GM23338 (cell line): ENCODE measurements at regions not wholly inside any gene's neighbourhood (a gene's known extent, or its start where the extent isn't known, plus 50 kb on each side); places are given as distances from the start of the nearest gene placed in this dataset.

Source experiments
- ATAC-seq: fragments of 200-7000 bp; cut with Tn5 transposase; 3 replicates; pipeline ENCODE4 v1.9.1; 2020
- DNase-seq: peaks from one replicate; pipeline ENCODE4 v3.0.0-alpha.2; 2015; ENCODE audit warnings: low spot score
- H2AFZ ChIP-seq: fragments of 200-600 bp; sonication (generic); 2 replicates; pipeline ENCODE4 v1.8.0; 2016; ENCODE audit warnings: antibody characterized with exemption, mild to moderate bottlenecking, moderate library complexity
- H3F3A ChIP-seq: fragments of 200-600 bp; sonication (generic); replicated peaks from 2 replicates; pipeline ENCODE4 v1.8.0; 2017; ENCODE audit warnings: antibody characterized with exemption, mixed run types, low read depth
- H3K27ac ChIP-seq: fragments of 200-600 bp; sonication (generic); 2 replicates; pipeline ENCODE4 v1.6.1; 2016; ENCODE audit warnings: low read depth
- H3K27me3 ChIP-seq: fragments of 200-600 bp; sonication (generic); 2 replicates; pipeline ENCODE4 v1.8.0; 2016; ENCODE audit warnings: mild to moderate bottlenecking, mixed run types, moderate library complexity; ENCODE audit not compliant: insufficient read depth
- H3K36me3 ChIP-seq: fragments of 200-600 bp; sonication (generic); 2 replicates; pipeline ENCODE4 v1.8.0; 2016; ENCODE audit warnings: mild to moderate bottlenecking; ENCODE audit not compliant: insufficient read depth
- H3K4me1 ChIP-seq: fragments of 200-600 bp; sonication (generic); 2 replicates; pipeline ENCODE4 v1.8.0; 2016; ENCODE audit warnings: mild to moderate bottlenecking, moderate library complexity; ENCODE audit not compliant: insufficient read depth
- H3K4me2 ChIP-seq: fragments of 200-600 bp; sonication (generic); 2 replicates; pipeline ENCODE4 v1.7.1; 2017; ENCODE audit warnings: mixed run types
- H3K4me3 ChIP-seq: fragments of 200-600 bp; sonication (generic); 2 replicates; pipeline ENCODE4 v1.6.1; 2016; ENCODE audit warnings: mixed run types
- H3K79me2 ChIP-seq: fragments of 200-600 bp; sonication (generic); replicated peaks from 2 replicates; pipeline ENCODE4 v1.8.0; 2017; ENCODE audit warnings: mild to moderate bottlenecking; ENCODE audit not compliant: insufficient read depth
- H3K9me2 ChIP-seq: fragments of 200-600 bp; sonication (generic); 2 replicates; pipeline ENCODE4 v1.8.0; 2017; ENCODE audit not compliant: insufficient read depth
- H4K20me1 ChIP-seq: fragments of 200-600 bp; sonication (generic); replicated peaks from 2 replicates; pipeline ENCODE4 v1.8.0; 2017; ENCODE audit warnings: mild to moderate bottlenecking; ENCODE audit not compliant: insufficient read depth
- H3K27ac Mint-ChIP-seq: 2 replicates; pipeline ENCODE4 v1.8.0; 2020; ENCODE audit warnings: inconsistent platforms, mild to moderate bottlenecking, moderate library complexity, mixed read lengths
- H3K27me3 Mint-ChIP-seq: 3 replicates; pipeline ENCODE4 v1.8.0; 2022; ENCODE audit warnings: low read depth, mild to moderate bottlenecking, moderate library complexity, mixed read lengths, inconsistent platforms; ENCODE audit not compliant: insufficient read depth, poor library complexity
- H3K36me3 Mint-ChIP-seq: 3 replicates; pipeline ENCODE4 v1.8.0; 2021; ENCODE audit warnings: low read depth, mild to moderate bottlenecking, inconsistent platforms, moderate library complexity, mixed read lengths
- H3K4me1 Mint-ChIP-seq: 3 replicates; pipeline ENCODE4 v1.8.0; 2020; ENCODE audit warnings: mild to moderate bottlenecking, inconsistent platforms, mixed read lengths
- H3K4me3 Mint-ChIP-seq: 3 replicates; pipeline ENCODE4 v1.8.0; 2021; ENCODE audit warnings: moderate library complexity, mild to moderate bottlenecking, inconsistent platforms, mixed read lengths
- H3K9me3 Mint-ChIP-seq: 3 replicates; pipeline ENCODE4 v1.8.0; 2020; ENCODE audit warnings: moderate library complexity, mild to moderate bottlenecking, inconsistent platforms, mixed read lengths
- CREB1 ChIP-seq: fragments of 250-450 bp; sonication (Bioruptor Pico); IDR thresholded peaks from 2 replicates; pipeline ENCODE4 v1.5.0; 2020; ENCODE audit warnings: low read depth, mild to moderate bottlenecking, moderate library complexity
- ETS1 ChIP-seq: IDR thresholded peaks from 2 replicates; pipeline ENCODE4 v1.6.1; 2016; ENCODE audit warnings: antibody characterized with exemption
- EZH2phosphoT487 ChIP-seq: fragments of 200-600 bp; sonication (generic); IDR thresholded peaks from one replicate; pipeline ENCODE4 v1.8.1; 2018; ENCODE audit warnings: antibody characterized with exemption; ENCODE audit not compliant: unreplicated experiment
- JUNB ChIP-seq: IDR thresholded peaks from one replicate; pipeline ENCODE4 v1.6.1; 2016; ENCODE audit warnings: antibody characterized with exemption; ENCODE audit not compliant: unreplicated experiment
- NANOG ChIP-seq: IDR thresholded peaks from 2 replicates; pipeline ENCODE4 v1.6.1; 2016; ENCODE audit warnings: antibody characterized with exemption, borderline replicate concordance
- POLR2AphosphoS5 ChIP-seq: IDR thresholded peaks from 2 replicates; pipeline ENCODE4 v1.6.1; 2016; ENCODE audit warnings: antibody characterized with exemption, low read depth
- ZNF462 ChIP-seq: fragments of 250-450 bp; sonication (Bioruptor Pico); IDR thresholded peaks from 2 replicates; pipeline ENCODE4 v1.5.0; 2020; ENCODE audit warnings: mild to moderate bottlenecking, moderate library complexity

- TF ChIP-seq JUNB (no peak), CREB1 (no peak), ZNF462 (CRISPR knock-in tag) (no peak)
Observed at GRCh38 chr21:19566975-19567374, 1163.4 kb upstream of the TMPRSS15 start (continued).

GRCh38 chr21:19577381-19577780, 1173.8 kb upstream of the TMPRSS15 start:
- Histone ChIP-seq H3K4me3 (no peak overlapping the region), H4K20me1 (no peaks in the 10 kb centered on the region), H3K9me2 (no peaks in the 10 kb centered on the region), H3F3A (no peaks in the 10 kb centered on the region), H3K4me1 (no peaks in the 10 kb centered on the region), H3K79me2 (no peaks in the 10 kb centered on the region), H2AFZ (no peak overlapping the region), H3K27me3 (no peaks in the 10 kb centered on the region), H3K4me2 (no peak overlapping the region), H3K27ac (no peak overlapping the region), H3K36me3 (no peaks in the 10 kb centered on the region)
- Mint-ChIP-seq H3K4me3 (no peak overlapping the region), H3K4me1 (no peaks in the 10 kb centered on the region), H3K27me3 (no peaks in the 10 kb centered on the region), H3K27ac (no peak overlapping the region), H3K36me3 (no peaks in the 10 kb centered on the region), H3K9me3 (no peaks in the 10 kb centered on the region)
- no peak for ATAC-seq
- TF ChIP-seq JUNB (no peak), EZH2phosphoT487 (no peak), NANOG (no peak), ZNF462 (CRISPR knock-in tag) (no peak), CREB1 (no peak), POLR2AphosphoS5 (no peak), ETS1 (no peak)
- DNase-seq, result no peak
